ENCODE measurements at regions not wholly inside any gene's neighbourhood (a gene's known extent, or its start where the extent isn't known, plus 50 kb on each side); places are given as distances from the start of the nearest gene placed in this dataset.

- H3K27ac ChIP-seq (ENCODE audit: low read depth, low read length), result no peak overlapping the region
- H3K9me3 ChIP-seq (ENCODE audit: control insufficient read depth, insufficient read depth, low read length), result no peaks in the 10 kb centered on the region; the same call in 1 of the 2 replicates
- TF ChIP-seq, protein P1, sequence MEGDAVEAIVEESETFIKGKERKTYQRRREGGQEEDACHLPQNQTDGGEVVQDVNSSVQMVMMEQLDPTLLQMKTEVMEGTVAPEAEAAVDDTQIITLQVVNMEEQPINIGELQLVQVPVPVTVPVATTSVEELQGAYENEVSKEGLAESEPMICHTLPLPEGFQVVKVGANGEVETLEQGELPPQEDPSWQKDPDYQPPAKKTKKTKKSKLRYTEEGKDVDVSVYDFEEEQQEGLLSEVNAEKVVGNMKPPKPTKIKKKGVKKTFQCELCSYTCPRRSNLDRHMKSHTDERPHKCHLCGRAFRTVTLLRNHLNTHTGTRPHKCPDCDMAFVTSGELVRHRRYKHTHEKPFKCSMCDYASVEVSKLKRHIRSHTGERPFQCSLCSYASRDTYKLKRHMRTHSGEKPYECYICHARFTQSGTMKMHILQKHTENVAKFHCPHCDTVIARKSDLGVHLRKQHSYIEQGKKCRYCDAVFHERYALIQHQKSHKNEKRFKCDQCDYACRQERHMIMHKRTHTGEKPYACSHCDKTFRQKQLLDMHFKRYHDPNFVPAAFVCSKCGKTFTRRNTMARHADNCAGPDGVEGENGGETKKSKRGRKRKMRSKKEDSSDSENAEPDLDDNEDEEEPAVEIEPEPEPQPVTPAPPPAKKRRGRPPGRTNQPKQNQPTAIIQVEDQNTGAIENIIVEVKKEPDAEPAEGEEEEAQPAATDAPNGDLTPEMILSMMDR (IDR thresholded peaks at IDR 0.05; ENCODE audit: low read depth, low read length), result no peak
- ChIA-PET POLR2A (no interaction called here), CTCF (interaction anchor here (6.3 kb wide), 1 partner anchor 247 kb away, joined by 118 read pairs; no protein-coding TSS in a partner anchor)
- no peak for DNase-seq (ENCODE audit: low read depth, low spot score)
- peaks cover 6% of the 10 kb centered on the region for H3K27me3 ChIP-seq (ENCODE audit: control insufficient read depth, insufficient read depth, low read length)
- H3K4me3 ChIP-seq (ENCODE audit: low read depth, low read length), result no peak overlapping the region
Measured at GRCh38 chr2:126774761-126775160, 118.8 kb downstream of the GYPC start.

- no peaks in the 10 kb centered on the region; the same call in 1 of the 2 replicates for H3K9me3 ChIP-seq (ENCODE audit: control insufficient read depth, insufficient read depth, low read length)
- ChIA-PET POLR2A (no interaction called here), CTCF (interaction anchor here (6.3 kb wide), 1 partner anchor 248 kb away, joined by 118 read pairs; no protein-coding TSS in a partner anchor)
- H3K4me3 ChIP-seq (ENCODE audit: low read depth, low read length), result no peak overlapping the region
- no peak for DNase-seq (ENCODE audit: low read depth, low spot score)
- no peak overlapping the region for H3K27ac ChIP-seq (ENCODE audit: low read depth, low read length)
- TF ChIP-seq, protein P1 (IDR thresholded peaks at IDR 0.05; ENCODE audit: low read depth, low read length), result no peak
- H3K27me3 ChIP-seq (ENCODE audit: control insufficient read depth, insufficient read depth, low read length), result peaks cover 6% of the 10 kb centered on the region
Measured at GRCh38 chr2:126775300-126775985, 119.5 kb downstream of the GYPC start.

- ChIA-PET CTCF (interaction anchor here (1.0 to 6.3 kb wide), 11 partner anchors 11 to 532 kb away, joined by 3 to 118 read pairs (median 5); no protein-coding TSS in a partner anchor), POLR2A (interaction anchor here (1.1 kb wide), 1 partner anchor 248 kb away, joined by 5 read pairs; no protein-coding TSS in a partner anchor)
- Histone ChIP-seq H3K9me3 (ENCODE audit: control insufficient read depth, insufficient read depth, low read length) (no peaks in the 10 kb centered on the region; the same call in 1 of the 2 replicates), H3K27ac (ENCODE audit: low read depth, low read length) (no peak overlapping the region), H3K27me3 (ENCODE audit: control insufficient read depth, insufficient read depth, low read length) (peaks cover 6% of the 10 kb centered on the region), H3K4me3 (ENCODE audit: low read depth, low read length) (peak overlapping the region; percentile 34)
- no peak for DNase-seq (ENCODE audit: low read depth, low spot score)
- TF ChIP-seq, protein P1 (IDR thresholded peaks at IDR 0.05; ENCODE audit: low read depth, low read length), result no peak
Measured at GRCh38 chr2:126776255-126776654, 120.3 kb downstream of the GYPC start.

GRCh38 chr2:126776692-126777619 is 121.0 kb downstream of the GYPC start:
- no peak overlapping the region for H3K27ac ChIP-seq (ENCODE audit: low read depth, low read length)
- TF ChIP-seq, protein P1 (IDR thresholded peaks at IDR 0.05; ENCODE audit: low read depth, low read length), result peak; percentile 99
- peak overlapping the region; percentile 62 for H3K4me3 ChIP-seq (ENCODE audit: low read depth, low read length)
- H3K9me3 ChIP-seq (ENCODE audit: control insufficient read depth, insufficient read depth, low read length), result no peaks in the 10 kb centered on the region; the same call in 1 of the 2 replicates
- ChIA-PET CTCF (interaction anchor here (0.5 to 6.3 kb wide), 28 partner anchors 12 to 1032 kb away, joined by 3 to 118 read pairs (median 4); no protein-coding TSS in a partner anchor), POLR2A (interaction anchor here (1.1 kb wide), 1 partner anchor 249 kb away, joined by 5 read pairs; no protein-coding TSS in a partner anchor)
- peak; percentile 21 for DNase-seq (ENCODE audit: low read depth, low spot score)
- peaks cover 6% of the 10 kb centered on the region for H3K27me3 ChIP-seq (ENCODE audit: control insufficient read depth, insufficient read depth, low read length)
